K562 (cell line): ENCODE measurements at regions not wholly inside any gene's neighbourhood (a gene's known extent, or its start where the extent isn't known, plus 50 kb on each side); places are given as distances from the start of the nearest gene placed in this dataset.
"Not testable (repeated sequence)": the region's sequence is repeated elsewhere in the genome, so short reads cannot be mapped to it uniquely, and the experiment has no call there.

Experiments
- ATAC-seq: fragments of 200-7000 bp; cut with Tn5 transposase; 3 replicates; pipeline ENCODE4 v1.9.1; 2020; ENCODE audit warnings: moderate library complexity
- BruUV-seq: library from RNA; stranded (reverse); fragments of 400-500 nt; replicated peaks from 2 replicates; lab custom pipeline; 2021; lab: Mats Ljungman, UMichigan
- CTCF ChIA-PET: fragments of 300-600 bp; formaldehyde crosslinking; extraction: SDS; loops from one replicate; lab custom pipeline; 2021; ENCODE audit warnings: low intra/inter-chr PET ratio; lab: Yijun Ruan, JAX
- POLR2A ChIA-PET: fragments of 300-600, 350-650 bp; sonication (Branson Sonifier 250); formaldehyde crosslinking; extraction: SDS; loops from one replicate; lab custom pipeline; 2021; ENCODE audit warnings: antibody characterized with exemption, inconsistent platforms; lab: Yijun Ruan, JAX
- DNase-seq, 4 experiments: peaks; one replicate each; pipeline versions ENCODE4 v3.0.0 to v3.0.0-alpha.2; 2011 to 2018; ENCODE audit warnings: low spot score in 3 of 4, mixed read lengths in 3 of 4; ENCODE audit errors: extremely low read depth in 1 of 4
- FAIRE-seq: peaks from 2 replicates; lab custom pipeline; 2011; peaks lifted over from hg19 to GRCh38; lab: Jason Lieb, UNC
- H2AFZ ChIP-seq: 2 replicates; pipeline ENCODE4 v1.6.0; 2011; ENCODE audit warnings: low read depth, low read length, control low read depth, inconsistent platforms
- H3K27ac ChIP-seq: fragments of 200-600 bp; 3 replicates; pipeline ENCODE4 v1.8.0; 2011; ENCODE audit warnings: low read depth, mild to moderate bottlenecking, control low read depth, inconsistent platforms, low read length, moderate library complexity, mixed read lengths; ENCODE audit errors: extremely low read depth
- H3K27me3 ChIP-seq, 2 experiments: fragments of 300-600 bp in 1 of 2; 2 replicates in 1 of 2; 3 replicates in 1 of 2; pipeline versions ENCODE4 v1.6.0 to v1.8.0; 2011; ENCODE audit warnings: inconsistent platforms in 2 of 2, low read length in 2 of 2, mild to moderate bottlenecking in 1 of 2, mixed read lengths in 1 of 2, moderate library complexity in 1 of 2; ENCODE audit not compliant: control insufficient read depth in 2 of 2, insufficient read depth in 2 of 2
- H3K36me3 ChIP-seq: fragments of 300-600 bp; 3 replicates; pipeline ENCODE4 v1.8.0; 2011; ENCODE audit warnings: mild to moderate bottlenecking, low read length, inconsistent platforms; ENCODE audit not compliant: control insufficient read depth, insufficient read depth
- H3K4me1 ChIP-seq, 2 experiments: fragments of 200-600 bp in 1 of 2; replicated peaks in 1 of 2; 2 replicates in 1 of 2; 3 replicates in 1 of 2; pipeline versions ENCODE4 v1.5.1 to v1.8.0; 2011; ENCODE audit warnings: inconsistent platforms in 2 of 2, low read length in 2 of 2, mild to moderate bottlenecking in 1 of 2, mixed read lengths in 1 of 2, moderate library complexity in 1 of 2; ENCODE audit not compliant: control insufficient read depth in 2 of 2, insufficient read depth in 2 of 2
- H3K4me2 ChIP-seq: 2 replicates; pipeline ENCODE4 v1.6.1; 2011; ENCODE audit warnings: low read length, control low read depth, inconsistent platforms, mixed read lengths; ENCODE audit not compliant: insufficient read depth
- H3K4me3 ChIP-seq: fragments of 200-600 bp; sonication (generic), shearing (Covaris generic); 2 replicates; pipeline ENCODE4 v1.5.1; 2016; ENCODE audit warnings: control low read depth, inconsistent platforms
- H3K79me2 ChIP-seq: fragments of 200-600 bp; 3 replicates; pipeline ENCODE4 v1.8.0; 2011; ENCODE audit warnings: low read length, inconsistent platforms; ENCODE audit not compliant: control insufficient read depth, insufficient read depth
- H3K9ac ChIP-seq, 2 experiments: 2 replicates each; pipeline versions ENCODE4 v1.6.0 to v1.6.1; 2011; ENCODE audit warnings: low read depth in 2 of 2, low read length in 2 of 2, control low read depth in 1 of 2, inconsistent platforms in 1 of 2, mild to moderate bottlenecking in 1 of 2, mixed read lengths in 1 of 2; ENCODE audit not compliant: insufficient read depth in 1 of 2
- H3K9me1 ChIP-seq: one replicate; pipeline ENCODE4 v1.6.0; 2011; ENCODE audit warnings: inconsistent platforms, mild to moderate bottlenecking, low read length, moderate library complexity; ENCODE audit not compliant: control insufficient read depth, insufficient read depth
- H3K9me3 ChIP-seq: replicated peaks from 2 replicates; pipeline ENCODE4 v1.5.1; 2011; ENCODE audit warnings: low read depth, low read length, inconsistent platforms; ENCODE audit not compliant: control insufficient read depth, insufficient read depth
- H4K20me1 ChIP-seq: replicated peaks from 2 replicates; pipeline ENCODE4 v1.6.1; 2011; ENCODE audit warnings: low read length, inconsistent platforms, mixed read lengths; ENCODE audit not compliant: control insufficient read depth, insufficient read depth
- BHLHE40 ChIP-seq: IDR thresholded peaks from 2 replicates; pipeline ENCODE4 v1.6.1; 2011; ENCODE audit warnings: low read length, improper control_type of control experiment
- KDM5B ChIP-seq: fragments of 200-600 bp; sonication (generic); IDR thresholded peaks from 2 replicates; pipeline ENCODE4 v1.6.1; 2012; ENCODE audit warnings: low read depth, mild to moderate bottlenecking, moderate library complexity, low read length, control low read depth, inconsistent platforms; ENCODE audit not compliant: insufficient replicate concordance
- NONO ChIP-seq, 2 experiments: fragments of 200-400 bp in 1 of 2; fragments of 450-650 bp in 1 of 2; formaldehyde crosslinking in 1 of 2; IDR thresholded peaks; 2 replicates each; pipeline ENCODE4 v1.6.1; 2017; ENCODE audit warnings: low read depth in 2 of 2, mild to moderate bottlenecking in 2 of 2, moderate library complexity in 2 of 2, low read length in 1 of 2
- SRSF3 ChIP-seq: fragments of 200-400 bp; formaldehyde crosslinking; IDR thresholded peaks from 2 replicates; pipeline ENCODE4 v1.6.1; 2016; ENCODE audit warnings: mild to moderate bottlenecking, low read length, moderate library complexity; ENCODE audit not compliant: insufficient read depth
- ZNF41 ChIP-seq: fragments of 250-450 bp; sonication (Bioruptor Pico); conservative IDR thresholded peaks from 2 replicates; pipeline ENCODE4 v1.4.0; 2020; ENCODE audit warnings: mild to moderate bottlenecking
- ZNF699 ChIP-seq: fragments of 250-450 bp; sonication (Bioruptor Pico); IDR thresholded peaks from 2 replicates; pipeline ENCODE4 v1.8.0; 2021; ENCODE audit warnings: mild to moderate bottlenecking, moderate library complexity; ENCODE audit not compliant: insufficient replicate concordance
- WGBS: fragments of 100-300 bp; shearing (Covaris generic); methylation state at CpG from one replicate; pipeline ENCODE4 v1.1.6; 2016; ENCODE audit warnings: low coverage, mixed read lengths; ENCODE audit not compliant: insufficient coverage; ENCODE audit errors: missing lambda C conversion rate; 5-methylcytosine and 5-hydroxymethylcytosine counted together
- in situ Hi-C: fragments of 300-500 bp; cut with MboI; formaldehyde crosslinking; loops from 4 replicates; pipeline ENCODE4 v1.15.0; 2018; ENCODE audit warnings: inconsistent platforms, mixed read lengths
- intact Hi-C: fragments of 100-400 bp; cut with micrococcal nuclease; formaldehyde crosslinking; loops from 2 replicates; pipeline ENCODE4 v1.14.2; 2022

DNA sequence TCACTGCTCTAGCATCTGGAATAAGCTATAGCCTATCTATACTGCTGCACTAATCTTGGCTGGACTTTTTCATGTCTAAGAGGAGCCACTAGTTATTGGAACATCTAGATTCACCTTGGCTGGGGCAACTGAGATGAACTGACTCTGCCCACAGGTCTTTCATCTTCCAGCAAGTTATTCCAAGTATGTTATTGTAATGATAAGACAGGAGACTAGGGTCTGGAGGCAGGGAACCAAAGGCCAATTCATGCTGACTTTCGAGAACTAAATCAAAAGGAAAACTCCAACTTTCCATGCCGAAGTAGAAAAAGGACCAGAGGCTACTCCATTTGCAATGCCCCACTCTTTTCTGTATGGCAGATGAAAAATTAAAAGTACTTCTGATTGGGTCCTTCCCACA is 1243.0 kb upstream of the RAG2 start (continued):
- TF ChIP-seq ZNF699 (CRISPR knock-in tag) (no peak), NONO (IDR thresholded peaks at IDR 0.05; ENCODE audit: low read depth in 2 of 2, low read length in 1 of 2) (no peak), BHLHE40 (no peak), ZNF41 (CRISPR knock-in tag) (no peak), KDM5B (no peak), SRSF3 (no peak)
- TF ChIP-seq, all 486 proteins: peak for 0

DNA sequence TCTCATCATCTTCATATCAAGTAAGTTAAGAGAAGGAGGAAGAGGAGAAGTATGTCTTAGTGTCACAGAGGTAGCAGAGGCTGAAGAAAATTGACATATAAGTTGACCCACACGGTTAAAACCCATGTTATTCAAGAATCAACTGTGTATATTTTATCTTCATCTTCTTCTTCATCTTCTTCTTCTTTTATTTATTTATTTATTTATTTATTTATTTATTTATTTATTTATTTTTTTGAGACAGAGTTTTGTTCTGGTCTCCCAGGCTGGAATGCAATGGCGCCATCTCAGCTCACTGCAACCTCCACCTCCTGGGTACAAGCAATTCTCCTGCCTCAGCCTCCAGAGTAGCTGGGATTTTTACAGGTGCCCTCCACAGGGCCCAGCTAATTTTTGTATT is 1242.3 kb upstream of the RAG2 start:
- FAIRE-seq, POLR2A ChIA-PET: not testable (repeated sequence)

More for the DNA sequence above, 1242.3 kb upstream of the RAG2 start:
- H3K4me3 ChIP-seq, DNase-seq, H3K27ac ChIP-seq, CTCF ChIA-PET, H3K4me2 ChIP-seq, H3K36me3 ChIP-seq, H3K4me1 ChIP-seq, H4K20me1 ChIP-seq, ATAC-seq, intact Hi-C loops, H3K9ac ChIP-seq, H3K79me2 ChIP-seq, H2AFZ ChIP-seq, in situ Hi-C loops, H3K9me3 ChIP-seq, H3K9me1 ChIP-seq, H3K27me3 ChIP-seq, BruUV-seq: not testable (repeated sequence)
- 0% methylated on average over 1 of the region's 2 CpGs for WGBS
